Endothelial cell of umbilical vein (primary cell): ENCODE measurements at regions not wholly inside any gene's neighbourhood (a gene's known extent, or its start where the extent isn't known, plus 50 kb on each side); places are given as distances from the start of the nearest gene placed in this dataset.

Experiments used
- BruUV-seq: library from RNA; stranded (reverse); fragments of 400-500 nt; replicated peaks from 2 replicates; lab custom pipeline; 2021; lab: Mats Ljungman, UMichigan
- CTCF ChIA-PET: fragments of 300-600, 350-600 bp; sonication (Branson Sonifier 250); formaldehyde crosslinking; loops from one replicate; lab custom pipeline; 2021; ENCODE audit warnings: antibody characterized with exemption, inconsistent platforms; lab: Charles Lee
- POLR2A ChIA-PET: fragments of 300-600, 350-600 bp; sonication (Branson Sonifier 250); formaldehyde crosslinking; loops from one replicate; lab custom pipeline; 2021; ENCODE audit warnings: antibody characterized with exemption, inconsistent platforms; lab: Charles Lee
- DNase-seq: peaks from one replicate; pipeline ENCODE4 v3.0.0-alpha.2; 2011; ENCODE audit warnings: low read depth, low spot score
- FAIRE-seq: peaks from 2 replicates; lab custom pipeline; 2011; peaks lifted over from hg19 to GRCh38; lab: Jason Lieb, UNC
- H2AFZ ChIP-seq: 2 replicates; pipeline ENCODE4 v1.6.0; 2012; ENCODE audit warnings: low read depth, low read length, control low read depth, inconsistent platforms
- H3K27ac ChIP-seq: 2 replicates; pipeline ENCODE4 v1.5.1; 2011; ENCODE audit warnings: low read depth, mild to moderate bottlenecking, control low read depth, low read length, moderate library complexity; ENCODE audit not compliant: insufficient read depth
- H3K27me3 ChIP-seq, 2 experiments: 2 replicates each; pipeline versions ENCODE4 v1.6.0 to v1.6.1; 2011; ENCODE audit warnings: low read length in 2 of 2, mixed read lengths in 1 of 2; ENCODE audit not compliant: control insufficient read depth in 2 of 2, insufficient read depth in 2 of 2
- H3K36me3 ChIP-seq, 2 experiments: 2 replicates in 1 of 2; 3 replicates in 1 of 2; pipeline ENCODE4 v1.5.1; 2011; ENCODE audit warnings: low read length in 2 of 2, mild to moderate bottlenecking in 1 of 2, moderate library complexity in 1 of 2; ENCODE audit not compliant: control insufficient read depth in 2 of 2, insufficient read depth in 2 of 2; ENCODE audit errors: extremely low read depth in 1 of 2
- H3K4me1 ChIP-seq: 3 replicates; pipeline ENCODE4 v1.5.1; 2011; ENCODE audit warnings: mild to moderate bottlenecking, low read length; ENCODE audit not compliant: control insufficient read depth, insufficient read depth; ENCODE audit errors: extremely low read depth
- H3K4me2 ChIP-seq: 2 replicates; pipeline ENCODE4 v1.6.1; 2011; ENCODE audit warnings: low read length, control low read depth, mixed read lengths; ENCODE audit not compliant: insufficient read depth
- H3K4me3 ChIP-seq, 3 experiments: fragments of 200-600 bp in 1 of 3; sonication (generic), shearing (Covaris generic) in 1 of 3; replicated peaks in 1 of 3; 2 replicates each; pipeline ENCODE4 v1.5.1; 2011 to 2016; ENCODE audit warnings: control low read depth in 3 of 3, low read length in 3 of 3, mild to moderate bottlenecking in 2 of 3, inconsistent platforms in 1 of 3, low read depth in 1 of 3, moderate library complexity in 1 of 3; ENCODE audit not compliant: insufficient read depth in 1 of 3
- H3K79me2 ChIP-seq: 2 replicates; pipeline ENCODE4 v1.6.0; 2012; ENCODE audit warnings: low read length, inconsistent platforms; ENCODE audit not compliant: control insufficient read depth, insufficient read depth
- H3K9ac ChIP-seq: replicated peaks from 2 replicates; pipeline ENCODE3; 2011; ENCODE audit warnings: low read length, control low read depth; ENCODE audit not compliant: insufficient read depth; ENCODE audit errors: extremely low read depth
- H3K9me1 ChIP-seq: replicated peaks from 3 replicates; pipeline ENCODE4 v1.6.0; 2011; ENCODE audit warnings: mild to moderate bottlenecking, low read length; ENCODE audit not compliant: control insufficient read depth, insufficient read depth; ENCODE audit errors: extremely low read depth
- H3K9me3 ChIP-seq: replicated peaks from 2 replicates; pipeline ENCODE4 v1.5.1; 2012; ENCODE audit warnings: low read length, inconsistent platforms; ENCODE audit not compliant: control insufficient read depth, insufficient read depth
- H4K20me1 ChIP-seq: replicated peaks from 2 replicates; pipeline ENCODE3; 2011; ENCODE audit warnings: mild to moderate bottlenecking, low read length; ENCODE audit not compliant: control insufficient read depth, insufficient read depth; ENCODE audit errors: extremely low read depth
- CTCF ChIP-seq, 2 donors: IDR thresholded peaks; 1 replicate in 1 of 2; 2 replicates in 1 of 2; pipeline ENCODE4 v1.5.1; 2011; ENCODE audit warnings: low read length in 2 of 2, mild to moderate bottlenecking in 2 of 2, moderate library complexity in 2 of 2, control low read depth in 1 of 2, inconsistent platforms in 1 of 2, low read depth in 1 of 2; ENCODE audit not compliant: insufficient read depth in 1 of 2; ENCODE audit errors: extremely low read depth in 1 of 2
- GATA2 ChIP-seq: IDR thresholded peaks from 2 replicates; pipeline ENCODE4 v1.7.0; 2011; ENCODE audit warnings: low read depth, mild to moderate bottlenecking, moderate library complexity, mixed read lengths, low read length; ENCODE audit not compliant: insufficient read length, insufficient read depth
- dilution Hi-C: fragments of 300-500 bp; cut with MboI; formaldehyde crosslinking; loops from one replicate; pipeline ENCODE4 v1.15.0; 2019; ENCODE audit warnings: low sequenced_read_pairs; ENCODE audit not compliant: extremely low pct_ligation_motif_present
- intact Hi-C: fragments of 100-400 bp; cut with micrococcal nuclease; formaldehyde crosslinking; loops from one replicate; pipeline ENCODE4 v1.10.0; 2022

- POLR2A ChIA-PET = no interaction called here
These were observed 292.2 kb upstream of the ZWINT start for GRCh38 chr10:56653289-56653688.

More at GRCh38 chr10:56653289-56653688, 292.2 kb upstream of the ZWINT start:
- intact Hi-C loops = no loop called here
- H3K9me3 ChIP-seq = peaks cover 5% of the 10 kb centered on the region
- H3K9me1 ChIP-seq = no peaks in the 10 kb centered on the region
- no peak overlapping the region for H3K4me3 ChIP-seq
- H3K9ac ChIP-seq = no peak overlapping the region
- TF ChIP-seq CTCF (IDR thresholded peaks at IDR 0.05; ENCODE audit: extremely low read depth in 1 of 2, insufficient read depth in 1 of 2, low read depth in 1 of 2, low read length in 2 of 2) = no peak
- TF ChIP-seq GATA2 = no peak
- dilution Hi-C loops = no loop called here
- H3K27ac ChIP-seq = no peak overlapping the region
- no TSS peak for BruUV-seq
- DNase-seq (no peak), FAIRE-seq (no peak)
- H2AFZ ChIP-seq = no peak overlapping the region
- H3K36me3 ChIP-seq = no peaks in the 10 kb centered on the region
- no peaks in the 10 kb centered on the region for H3K79me2 ChIP-seq
- no peaks in the 10 kb centered on the region for H4K20me1 ChIP-seq
- CTCF ChIA-PET = no interaction called here
- no peak overlapping the region for H3K4me2 ChIP-seq
- no peaks in the 10 kb centered on the region for H3K27me3 ChIP-seq
- H3K4me1 ChIP-seq = no peaks in the 10 kb centered on the region
